ENCODE measurements at regions not wholly inside any gene's neighbourhood (a gene's known extent, or its start where the extent isn't known, plus 50 kb on each side); places are given as distances from the start of the nearest gene placed in this dataset.

GRCh38 chr6:14875481-14876063 lies 370.3 kb upstream of the JARID2 start:
- TF ChIP-seq POLR2A (IDR thresholded peaks at IDR 0.05; ENCODE audit: low read length) (no peak), GATA1 (IDR thresholded peaks at IDR 0.05; ENCODE audit: low read depth, low read length) (no peak)

Measured in erythroblast (primary cell).